Fibroblast of skin of left biceps (primary cell): ENCODE measurements at regions not wholly inside any gene's neighbourhood (a gene's known extent, or its start where the extent isn't known, plus 50 kb on each side); places are given as distances from the start of the nearest gene placed in this dataset.

ENCODE experiments used
- DNase-seq, 2 experiments: peaks; one replicate each; pipeline ENCODE4 v3.0.0-alpha.2; 2013; ENCODE audit warnings: low read depth in 2 of 2

- no peak for DNase-seq
These were observed 156.1 kb upstream of the CYRIA start for GRCh38 chr2:16821692-16822091.

- DNase-seq: no peak
These were observed 152.5 kb upstream of the CYRIA start for GRCh38 chr2:16818203-16818556.

- no peak for DNase-seq
These were observed 151.9 kb upstream of the CYRIA start for GRCh38 chr2:16817305-16818202.

GRCh38 chr2:16816522-16816921 lies 150.9 kb upstream of the CYRIA start:
- DNase-seq: no peak

- DNase-seq: no peak
These were observed 150.4 kb upstream of the CYRIA start for GRCh38 chr2:16816016-16816415.

- DNase-seq: no peak
These were observed 148.0 kb upstream of the CYRIA start for GRCh38 chr2:16813593-16813992.

GRCh38 chr2:16798472-16798871 lies 132.8 kb upstream of the CYRIA start:
- DNase-seq: no peak

- no peak for DNase-seq
These were observed 125.9 kb upstream of the CYRIA start for GRCh38 chr2:16791496-16791895.

GRCh38 chr2:16785149-16785548 lies 119.5 kb upstream of the CYRIA start:
- no peak for DNase-seq

- no peak for DNase-seq
These were observed 119.0 kb upstream of the CYRIA start for GRCh38 chr2:16784652-16785051.

- no peak for DNase-seq
These were observed 111.7 kb upstream of the CYRIA start for GRCh38 chr2:16777123-16777870.

- DNase-seq: no peak
These were observed 110.2 kb upstream of the CYRIA start for GRCh38 chr2:16775899-16776231.

GRCh38 chr2:16774980-16775898 lies 109.6 kb upstream of the CYRIA start:
- no peak for DNase-seq

GRCh38 chr2:16774091-16774490 lies 108.5 kb upstream of the CYRIA start:
- peak in 1 of 2 experiments; percentile 7 for DNase-seq

- peak; percentile 4 to 9 for DNase-seq
These were observed 107.6 kb upstream of the CYRIA start for GRCh38 chr2:16773080-16773713.

GRCh38 chr2:16767789-16768476 lies 102.3 kb upstream of the CYRIA start:
- no peak for DNase-seq

GRCh38 chr2:16765356-16765755 lies 99.7 kb upstream of the CYRIA start:
- no peak for DNase-seq

- no peak for DNase-seq
These were observed 98.9 kb upstream of the CYRIA start for GRCh38 chr2:16764487-16764886.

- DNase-seq: no peak
These were observed 97.9 kb upstream of the CYRIA start for GRCh38 chr2:16763493-16763899.

GRCh38 chr2:16763056-16763455 lies 97.4 kb upstream of the CYRIA start:
- no peak for DNase-seq

- no peak for DNase-seq
These were observed 94.8 kb upstream of the CYRIA start for GRCh38 chr2:16760426-16760825.
